Right kidney (tissue), 1 donor: ENCODE measurements at regions not wholly inside any gene's neighbourhood (a gene's known extent, or its start where the extent isn't known, plus 50 kb on each side); places are given as distances from the start of the nearest gene placed in this dataset.

Source experiments
- DNase-seq: peaks from one replicate; pipeline ENCODE4 v3.0.0-alpha.2; 2016

DNA sequence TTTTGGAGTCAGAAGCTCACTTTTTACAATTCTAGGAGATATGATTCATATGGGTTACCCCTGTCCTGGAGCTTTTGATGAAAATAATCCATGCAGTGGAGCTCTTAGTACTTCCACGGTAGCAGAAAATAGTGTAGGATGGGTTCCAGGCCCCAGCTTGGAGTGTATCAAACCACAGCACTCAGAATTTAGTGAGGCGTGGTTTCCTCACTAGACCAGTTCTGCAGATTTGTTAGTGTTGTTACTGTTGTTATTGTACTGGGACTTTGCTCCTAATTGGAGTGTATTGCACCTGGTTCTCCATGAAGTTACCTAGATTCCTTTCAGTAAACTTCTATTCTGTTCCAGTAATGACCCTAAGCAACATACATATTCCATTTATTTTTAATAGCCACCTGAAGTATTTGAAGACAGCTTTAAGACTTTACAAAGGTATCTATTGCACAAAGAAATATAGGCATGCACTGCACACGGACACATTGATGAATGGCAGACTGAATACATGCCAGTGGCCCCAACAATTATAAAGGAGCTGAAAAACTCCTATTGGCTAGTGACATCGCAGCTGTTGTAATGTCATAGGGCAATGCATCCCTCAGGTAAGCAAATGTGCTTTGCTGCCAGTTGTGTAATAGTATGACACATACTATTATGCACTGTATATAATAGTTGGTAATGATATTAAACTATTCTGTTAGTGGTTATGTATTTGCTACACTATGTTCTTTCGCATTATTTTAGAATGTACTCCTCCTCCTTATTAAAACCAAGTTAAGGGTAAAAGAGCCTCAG lies 1058.0 kb downstream of the KCNT2 start:
- no peak for DNase-seq

DNA sequence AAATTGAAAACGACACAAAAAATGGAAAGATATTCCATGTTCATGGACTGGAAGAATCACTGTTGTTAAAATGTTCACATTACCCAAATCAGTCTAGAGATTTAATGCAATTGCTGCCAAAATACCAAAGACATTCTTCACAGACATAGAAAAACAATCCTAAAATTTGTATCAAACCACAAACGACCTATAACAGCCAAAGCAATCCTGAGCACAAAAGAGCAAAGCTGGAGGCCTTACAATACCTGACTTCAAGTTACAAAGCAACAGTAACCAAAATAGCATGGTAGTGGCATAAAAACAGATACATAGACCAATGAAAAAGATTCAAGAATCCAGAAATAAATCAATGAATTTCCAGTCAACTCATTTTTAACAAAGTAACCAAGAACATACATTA lies 1077.3 kb downstream of the KCNT2 start:
- DNase-seq: no peak

DNA sequence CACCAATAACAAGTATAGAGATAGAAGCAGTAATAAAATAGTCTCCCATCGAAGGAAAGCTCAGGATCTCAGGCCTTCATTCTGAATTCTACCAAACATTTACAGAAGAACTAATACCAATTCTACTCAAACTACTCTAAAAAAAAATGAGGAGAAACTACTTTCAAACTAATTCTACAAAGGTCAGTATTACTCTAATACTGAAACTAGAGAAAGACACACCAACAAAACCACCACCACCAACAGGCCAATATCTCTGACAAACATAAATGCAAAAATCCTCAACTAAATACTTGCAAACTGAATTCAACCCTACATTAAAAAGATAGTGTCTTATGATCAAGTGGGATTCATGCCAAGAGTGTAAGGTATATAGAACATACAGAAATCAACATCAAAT lies 1078.4 kb downstream of the KCNT2 start:
- no peak for DNase-seq

DNA sequence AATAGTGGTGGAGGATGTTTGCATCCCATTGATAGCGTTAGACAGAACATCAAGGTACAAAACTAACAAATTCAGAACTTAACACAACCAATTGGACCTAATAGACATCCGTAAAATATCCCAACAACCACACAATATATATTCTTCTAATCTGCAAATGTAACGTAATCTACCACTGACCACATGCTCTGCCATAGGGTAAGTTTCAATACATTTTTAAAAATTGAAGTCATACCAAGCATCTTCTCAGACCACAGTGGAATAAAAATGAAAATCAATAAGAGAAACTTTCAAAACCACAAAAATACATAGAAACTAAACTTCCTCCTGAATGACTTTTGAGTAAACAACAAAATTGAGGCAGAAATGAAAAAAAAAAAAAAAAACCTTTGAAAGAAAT lies 1087.5 kb downstream of the KCNT2 start:
- DNase-seq: no peak

DNA sequence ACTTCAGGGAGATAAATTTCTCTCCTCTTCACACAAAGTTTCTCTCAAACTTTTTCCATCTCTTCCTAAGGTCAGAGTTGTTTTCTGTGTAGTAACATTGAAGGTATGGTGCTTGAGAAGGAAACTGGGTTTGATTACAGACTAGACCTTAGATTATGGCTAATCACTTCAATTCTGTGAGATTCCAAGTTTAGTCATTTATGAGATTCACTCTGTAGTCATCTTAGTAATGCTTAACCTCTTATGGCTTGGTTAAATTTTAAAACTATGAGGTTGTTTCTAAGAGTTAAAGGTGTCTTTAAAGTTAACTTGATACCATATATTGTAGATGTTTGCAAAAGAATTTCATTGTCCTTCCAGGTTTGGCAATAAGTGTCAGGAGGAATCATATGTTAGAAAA lies 1092.2 kb downstream of the KCNT2 start:
- no peak for DNase-seq

DNA sequence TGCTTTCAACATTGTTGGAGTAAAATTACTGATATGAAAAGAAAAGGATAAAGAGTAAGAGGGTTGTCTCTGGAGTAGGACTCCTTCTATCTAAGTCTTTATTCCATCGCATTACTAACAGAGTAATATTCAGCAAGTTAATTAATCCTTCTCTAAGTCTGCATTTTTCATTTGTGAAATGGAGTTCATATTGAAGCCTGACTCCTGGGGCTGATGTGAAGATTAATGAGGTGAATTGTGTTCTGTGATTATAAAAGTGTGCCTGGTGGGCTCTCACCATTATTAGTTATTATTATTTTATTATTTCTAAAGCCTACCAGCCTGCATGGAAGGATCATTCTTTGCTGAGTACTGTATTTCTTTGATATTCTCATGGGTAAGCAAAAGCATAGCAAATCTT lies 1096.7 kb downstream of the KCNT2 start:
- DNase-seq: no peak

DNA sequence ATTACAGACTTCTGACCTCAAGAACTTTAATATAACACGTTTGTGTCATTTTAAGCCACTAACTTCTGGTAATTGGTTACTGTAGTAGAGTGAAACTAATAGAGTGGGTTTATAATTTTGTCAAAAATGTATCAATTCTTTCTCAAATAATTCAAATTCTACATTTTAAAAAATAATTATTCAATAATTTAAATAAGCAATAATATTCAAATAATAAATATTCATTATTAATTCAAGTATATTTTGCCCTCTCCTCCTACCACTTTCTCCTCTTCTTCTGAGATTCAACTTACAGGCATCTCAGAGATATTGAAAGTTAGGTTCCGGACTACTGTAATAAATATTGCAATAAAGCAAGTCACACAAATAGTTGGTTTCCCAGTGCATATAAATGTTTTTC lies 1107.1 kb downstream of the KCNT2 start:
- DNase-seq: no peak

DNA sequence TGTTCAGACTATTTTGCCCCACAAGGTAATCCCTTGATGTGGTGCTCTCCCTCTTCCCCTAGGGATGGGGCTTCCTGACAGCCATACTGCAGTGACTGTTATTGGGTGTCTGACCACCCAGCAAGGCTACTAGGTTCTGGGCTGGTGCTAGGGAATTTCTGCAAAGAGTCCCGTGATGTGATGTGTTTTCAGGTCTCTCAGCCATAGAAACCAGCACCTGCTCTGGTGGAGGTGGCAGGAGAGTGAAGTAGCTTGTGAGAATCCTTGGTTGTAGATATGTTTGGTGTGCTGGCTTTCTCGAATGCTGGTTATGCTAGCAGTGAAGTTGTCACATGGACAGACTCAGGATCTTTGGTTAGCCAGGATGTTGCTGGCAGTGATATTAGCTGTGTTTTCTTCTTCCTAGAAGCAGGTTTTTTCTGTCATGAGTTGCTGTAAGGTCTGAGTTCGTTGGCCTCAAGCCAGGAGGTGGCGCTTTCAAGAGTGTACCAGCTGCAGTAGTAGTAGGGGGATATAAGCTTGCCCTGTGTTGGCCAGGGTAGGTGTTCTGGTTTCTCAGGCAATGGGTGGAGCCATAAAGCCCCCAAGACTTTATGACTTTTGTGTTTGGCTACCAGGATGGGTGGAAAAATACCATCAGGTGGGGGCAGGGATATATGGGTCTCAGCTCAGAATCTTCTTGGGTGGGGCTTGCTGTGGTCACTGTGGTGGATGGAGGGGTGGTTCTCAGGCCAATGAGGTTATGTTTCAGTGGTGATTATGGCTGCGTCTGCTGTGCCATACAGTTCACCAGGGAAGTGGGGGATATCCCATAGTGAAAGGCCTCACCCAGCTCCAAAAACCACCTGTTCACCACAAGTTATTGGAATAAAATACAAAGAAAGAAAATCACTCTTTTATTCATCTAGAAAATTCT lies 1112.3 kb downstream of the KCNT2 start:
- no peak for DNase-seq

DNA sequence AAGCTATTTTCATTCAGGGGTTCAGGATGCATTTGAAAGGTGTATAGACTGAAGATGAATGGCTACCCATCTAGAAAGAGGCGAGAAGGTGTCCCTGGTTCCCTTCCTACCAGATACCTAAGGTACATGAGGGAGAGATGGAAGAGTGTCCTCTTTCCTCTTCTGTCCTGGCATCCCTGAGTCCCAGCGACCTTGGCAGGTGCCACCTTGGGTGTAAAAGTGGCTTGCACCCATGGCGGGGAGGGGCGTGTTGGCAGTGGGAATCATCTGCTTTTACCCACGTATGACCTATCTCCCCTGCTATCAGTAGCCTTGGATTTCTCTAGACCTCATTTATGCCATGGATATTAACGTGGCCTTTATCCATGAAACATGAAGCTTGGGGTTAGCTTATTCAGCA lies 1126.1 kb downstream of the KCNT2 start:
- DNase-seq: no peak

DNA sequence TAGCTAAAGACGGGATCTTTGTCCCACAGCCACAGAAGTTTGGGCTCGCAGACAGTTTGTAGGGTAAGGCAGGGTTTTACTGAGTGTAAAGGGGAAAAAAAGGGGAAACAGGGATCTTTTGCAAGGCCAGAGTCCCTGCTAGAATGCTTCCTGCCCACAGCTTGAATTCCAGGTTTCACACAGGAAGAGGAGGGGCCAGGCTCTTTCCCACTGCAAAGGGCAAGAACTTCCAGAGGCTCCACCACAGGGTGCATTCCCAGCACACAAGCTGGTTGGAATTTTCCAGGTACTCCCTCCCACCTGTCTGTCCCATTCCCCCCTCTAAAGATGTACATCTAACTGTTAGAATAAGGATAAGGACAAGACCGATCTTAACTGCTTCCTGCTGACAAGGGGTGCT lies 1126.9 kb downstream of the KCNT2 start:
- no peak for DNase-seq

DNA sequence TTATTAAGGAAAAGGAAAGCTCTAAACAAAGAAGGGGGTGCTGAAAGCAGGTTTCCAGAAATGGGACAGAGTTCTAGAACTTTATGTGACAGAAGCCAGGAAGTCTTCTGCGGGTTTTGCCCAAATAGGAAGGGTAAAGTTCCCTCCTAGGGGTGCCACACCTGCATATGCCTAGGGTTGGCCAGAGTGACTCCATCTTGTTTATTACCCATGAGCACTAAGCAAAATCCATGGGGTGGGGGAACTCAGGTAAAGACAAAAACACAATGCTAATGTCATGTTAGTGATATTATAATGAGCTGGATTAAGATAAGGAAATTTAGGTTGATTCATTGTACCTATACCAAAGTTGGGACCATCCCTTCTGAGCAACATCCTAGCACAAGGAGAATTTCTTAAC lies 1132.7 kb downstream of the KCNT2 start:
- no peak for DNase-seq

DNA sequence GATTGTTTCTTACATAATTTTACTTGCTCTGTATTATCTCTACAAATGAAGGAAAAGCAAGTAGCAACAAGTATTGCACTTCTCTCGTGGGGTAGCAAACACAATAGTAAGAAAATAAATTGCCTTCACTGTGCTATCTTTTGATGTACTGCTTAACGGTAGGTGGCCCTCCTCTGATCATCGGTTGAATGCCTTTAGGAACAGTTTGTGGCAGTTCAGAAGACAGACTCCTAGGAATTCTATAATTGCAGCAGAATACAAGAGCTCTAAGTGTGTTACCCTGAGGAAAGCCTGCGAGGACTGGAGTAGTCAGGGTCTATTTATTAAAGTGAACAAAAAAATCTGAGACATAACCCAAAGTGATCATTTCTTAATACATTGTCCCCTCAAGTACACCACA lies 1135.9 kb downstream of the KCNT2 start:
- DNase-seq: no peak

DNA sequence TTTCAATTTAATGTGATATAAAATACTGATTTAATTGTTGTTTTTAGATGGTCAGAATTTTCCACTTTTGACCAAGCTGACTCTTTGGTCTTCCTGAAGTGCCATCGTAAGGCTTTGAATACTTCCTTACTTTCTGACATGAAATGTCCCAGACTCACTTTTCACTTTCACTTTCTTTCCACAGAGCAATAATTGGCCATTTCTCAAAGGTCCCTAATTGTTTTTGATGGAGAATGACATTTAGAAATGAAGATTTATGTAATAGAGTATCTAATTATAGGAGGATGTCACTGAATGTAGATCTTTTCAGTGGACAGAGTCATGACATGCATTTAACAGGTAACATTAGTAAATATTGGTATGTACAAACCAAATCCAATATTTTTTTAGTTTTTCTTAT lies 1141.6 kb downstream of the KCNT2 start:
- DNase-seq: no peak

DNA sequence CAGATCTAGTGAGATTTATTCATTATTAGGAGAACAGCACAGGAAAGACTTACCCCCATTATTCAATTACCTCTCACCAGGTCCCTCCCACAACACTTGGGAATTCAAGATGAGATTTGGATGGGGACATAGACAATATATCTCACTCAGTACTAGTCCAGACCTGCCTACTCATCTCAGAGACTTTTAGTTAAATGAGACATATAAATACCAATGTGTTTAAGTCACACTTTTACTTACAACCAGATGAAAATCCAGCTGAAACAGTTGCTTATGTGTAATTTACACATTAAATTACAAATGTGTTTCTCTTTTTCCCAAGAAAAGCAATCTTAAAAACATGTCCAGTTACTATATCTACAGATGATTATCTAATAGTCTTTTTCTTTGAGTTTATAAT lies 1145.6 kb downstream of the KCNT2 start:
- DNase-seq: no peak

DNA sequence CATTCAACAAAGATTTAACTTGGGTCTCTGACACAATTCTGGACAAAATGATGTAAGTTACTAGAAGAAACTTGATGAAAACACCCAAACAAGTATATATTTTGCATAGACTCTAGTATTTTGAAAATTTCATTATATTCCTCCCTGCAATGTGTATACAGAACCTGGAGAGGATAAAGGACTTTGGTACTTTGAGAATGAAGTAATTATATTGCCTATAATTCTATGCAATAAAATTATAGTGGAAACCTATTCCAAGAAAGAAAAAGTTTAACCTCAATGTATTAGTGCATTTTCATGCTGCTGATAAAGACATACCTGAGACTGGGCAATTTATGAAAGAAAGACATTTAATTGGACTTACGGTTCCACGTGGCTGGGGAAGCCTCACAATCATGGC lies 1146.1 kb downstream of the KCNT2 start:
- DNase-seq: no peak

DNA sequence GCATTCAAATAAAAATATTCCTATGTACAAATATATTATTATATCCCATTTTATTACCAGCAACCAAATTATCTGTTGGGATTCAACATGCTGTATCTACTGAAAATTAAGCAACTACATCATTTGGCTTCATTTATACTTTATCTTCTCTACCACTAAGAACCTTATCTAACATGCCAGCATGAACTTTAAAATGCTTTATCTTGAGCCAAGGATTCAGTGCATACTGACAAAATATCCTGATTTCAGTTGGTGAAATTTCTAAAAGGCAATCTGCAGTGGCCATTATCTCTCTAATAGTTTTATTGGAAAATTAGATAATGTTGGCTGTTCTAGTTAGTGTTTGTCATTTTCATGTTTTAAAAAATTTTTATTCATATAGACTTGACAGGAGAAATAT lies 1149.9 kb downstream of the KCNT2 start:
- DNase-seq: no peak

DNA sequence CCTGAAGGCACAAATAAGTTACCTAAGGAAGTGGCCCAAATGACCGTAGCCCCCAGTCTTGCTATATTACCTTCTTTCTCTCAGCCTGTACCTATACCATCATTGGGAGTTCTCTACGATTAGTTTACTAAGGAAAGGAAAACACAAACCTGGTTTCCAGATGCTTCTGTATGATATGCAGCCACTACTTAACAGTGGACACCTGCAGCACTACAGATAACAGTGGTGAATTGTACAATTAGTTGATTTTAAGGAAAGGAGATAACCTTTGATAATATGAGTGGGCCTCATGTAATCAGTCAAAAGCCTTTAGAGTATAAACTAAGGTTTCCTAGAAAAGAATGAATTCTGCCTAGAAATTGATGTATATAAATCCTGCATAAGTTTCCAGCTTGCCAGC lies 1157.4 kb downstream of the KCNT2 start:
- DNase-seq: no peak

DNA sequence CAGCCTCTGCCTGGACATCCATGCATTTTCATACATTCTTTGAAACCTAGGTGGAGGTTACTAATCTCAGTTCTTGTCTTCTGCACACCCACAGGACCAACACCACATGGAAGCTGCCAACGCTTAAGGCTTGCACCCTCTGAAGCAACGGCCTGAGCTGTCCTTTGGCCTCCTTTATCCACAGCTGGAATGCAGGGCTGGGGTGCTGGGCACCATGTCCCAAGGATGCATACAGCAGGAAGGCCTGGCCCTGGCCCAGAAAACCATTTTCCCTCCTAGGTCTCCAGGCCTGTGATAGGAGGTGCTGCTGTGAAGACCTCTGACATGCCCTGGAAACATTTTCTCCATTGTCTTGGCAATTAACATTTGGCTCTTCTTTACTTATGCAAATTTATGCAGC lies 1168.6 kb downstream of the KCNT2 start:
- no peak for DNase-seq

DNA sequence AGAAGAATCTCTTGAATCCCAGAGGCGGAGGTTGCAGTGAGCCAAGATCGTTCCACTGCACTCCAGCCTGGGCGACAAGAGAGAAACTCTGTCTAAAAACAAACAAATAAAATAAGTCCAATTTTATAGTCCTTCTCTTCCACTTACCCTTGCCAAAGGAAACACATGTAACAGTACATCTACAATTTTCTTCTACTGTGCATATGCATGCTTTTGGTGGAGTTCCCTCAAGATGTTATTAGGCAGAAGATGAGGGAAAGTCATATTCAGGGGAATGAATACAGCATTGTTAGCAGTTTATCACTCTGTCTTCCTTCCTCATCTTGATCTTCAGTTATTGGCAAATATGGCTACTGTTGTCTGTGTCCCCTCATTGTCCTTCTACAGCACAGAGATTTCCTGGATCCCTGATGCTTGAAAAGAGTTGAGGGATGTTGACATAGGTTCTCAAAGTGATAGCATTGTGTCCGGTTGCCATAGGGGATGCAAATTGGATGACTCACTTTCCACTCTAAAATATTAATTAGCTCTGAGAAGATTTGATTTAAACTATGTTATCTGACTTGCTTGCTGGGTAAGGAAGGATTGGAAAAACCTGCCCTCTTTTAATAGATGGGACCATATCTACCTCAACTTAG lies 1173.6 kb downstream of the KCNT2 start:
- DNase-seq: no peak

DNA sequence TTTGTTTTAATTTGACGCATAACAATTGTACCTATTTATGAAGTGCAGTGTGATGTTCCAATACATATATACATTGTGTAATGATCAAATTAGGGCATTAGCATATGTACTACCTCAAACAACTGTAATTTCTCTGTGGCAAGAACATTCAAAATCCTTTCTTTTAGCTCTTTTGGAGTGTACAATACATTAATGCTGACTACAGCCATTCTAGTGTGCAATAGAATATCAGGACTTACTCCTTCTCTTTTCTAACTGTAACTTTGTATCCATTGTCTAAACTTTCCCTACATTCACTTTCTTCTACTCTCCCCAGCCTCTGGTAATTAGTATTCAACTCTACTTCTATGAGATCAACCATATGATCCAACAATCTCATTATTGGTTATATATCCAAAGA lies 1177.4 kb downstream of the KCNT2 start:
- no peak for DNase-seq

DNA sequence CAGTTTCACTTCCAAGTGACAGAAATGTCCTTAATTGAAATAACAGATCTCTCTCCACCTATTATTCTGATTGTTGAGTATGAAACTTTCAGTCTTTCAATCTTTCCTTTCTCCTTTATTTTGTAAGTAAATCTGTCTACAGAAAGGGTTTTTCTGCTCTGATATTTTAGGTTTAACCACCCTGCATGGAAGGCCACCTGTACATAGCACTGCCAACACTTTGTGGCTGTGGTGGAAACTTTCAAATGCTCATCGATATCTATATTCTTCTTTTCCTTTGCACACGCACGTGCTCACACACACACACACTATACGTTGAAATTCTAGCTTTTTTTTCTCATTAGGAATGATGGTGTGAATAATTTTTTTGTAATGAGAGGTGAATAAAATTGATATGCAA lies 1179.3 kb downstream of the KCNT2 start:
- DNase-seq: no peak

DNA sequence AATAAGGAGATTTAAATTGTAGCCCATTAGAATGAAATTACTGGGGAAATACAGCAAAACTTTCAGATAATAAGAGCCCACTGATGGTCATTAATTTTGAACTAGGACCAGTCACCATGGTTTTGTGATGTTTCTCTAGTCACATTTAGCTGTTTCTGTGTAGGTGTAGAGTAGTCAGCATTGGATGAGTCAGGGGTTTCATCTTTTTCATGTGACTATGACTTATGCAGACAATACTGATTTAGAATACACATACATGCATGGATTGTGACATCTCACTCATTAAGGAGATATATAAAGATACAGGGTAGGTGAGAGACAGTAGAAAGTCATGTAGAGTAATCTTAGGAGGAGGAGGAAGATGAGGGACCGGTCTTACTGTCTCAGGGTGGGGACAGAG lies 1192.7 kb downstream of the KCNT2 start:
- DNase-seq: no peak

DNA sequence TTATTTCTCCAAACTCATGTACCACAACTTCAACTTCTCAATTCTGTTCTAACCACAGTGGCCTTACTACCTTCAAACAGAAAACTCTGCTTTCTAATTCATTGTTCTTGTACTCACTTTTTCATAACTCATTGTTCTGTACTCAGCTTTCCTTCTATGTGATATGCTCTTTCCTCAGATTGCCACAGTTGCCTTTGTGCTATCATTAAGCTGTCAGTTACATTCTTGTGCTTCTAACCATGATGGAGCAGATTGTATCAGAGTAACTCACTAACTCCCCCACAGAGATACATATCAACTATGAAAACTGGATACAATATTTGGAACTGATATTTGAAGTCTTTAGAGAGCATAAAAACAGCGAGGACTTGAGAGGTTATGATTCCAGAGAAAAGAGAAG lies 1213.7 kb downstream of the KCNT2 start:
- DNase-seq: no peak
